Panc1 (cell line): ENCODE measurements at regions not wholly inside any gene's neighbourhood (a gene's known extent, or its start where the extent isn't known, plus 50 kb on each side); places are given as distances from the start of the nearest gene placed in this dataset.

Experiments
- ATAC-seq: fragments of 200-7000 bp; cut with Tn5 transposase; 2 replicates; pipeline ENCODE4 v1.9.1; 2020; ENCODE audit warnings: mild to moderate bottlenecking, moderate library complexity
- BruUV-seq: library from RNA; stranded (reverse); fragments of 400-500 nt; replicated peaks from 2 replicates; lab custom pipeline; 2021; lab: Mats Ljungman, UMichigan
- CTCF ChIA-PET: fragments of 300-600 bp; sonication (Branson Sonifier 250); formaldehyde crosslinking; loops from one replicate; lab custom pipeline; 2022; ENCODE audit warnings: antibody characterized with exemption; lab: Charles Lee
- POLR2A ChIA-PET: fragments of 300-600 bp; sonication (Branson Sonifier 250); formaldehyde crosslinking; loops from one replicate; lab custom pipeline; 2022; ENCODE audit warnings: antibody characterized with exemption; lab: Charles Lee
- DNase-seq: peaks from one replicate; pipeline ENCODE4 v3.0.0-alpha.2; 2010; ENCODE audit warnings: low read depth, low spot score
- H3K27ac ChIP-seq: 2 replicates; pipeline ENCODE4 v1.5.1; 2011; ENCODE audit warnings: mild to moderate bottlenecking, low read length, inconsistent platforms
- H3K27me3 ChIP-seq: fragments of 200-500 bp; sonication (Bioruptor generic); 2 replicates; pipeline ENCODE4 v1.6.0; 2014; ENCODE audit warnings: low read length, inconsistent platforms; ENCODE audit not compliant: control insufficient read depth, insufficient read depth
- H3K36me3 ChIP-seq: fragments of 200-500 bp; sonication (Bioruptor generic); 2 replicates; pipeline ENCODE4 v1.5.1; 2014; ENCODE audit warnings: inconsistent platforms, mild to moderate bottlenecking, low read length, moderate library complexity; ENCODE audit not compliant: control insufficient read depth, insufficient read depth
- H3K4me1 ChIP-seq: 2 replicates; pipeline ENCODE4 v1.5.1; 2011; ENCODE audit warnings: inconsistent platforms, mild to moderate bottlenecking, low read length, moderate library complexity; ENCODE audit not compliant: control insufficient read depth, insufficient read depth
- H3K4me3 ChIP-seq, 2 experiments: 2 replicates each; pipeline ENCODE4 v1.5.1; 2011 to 2012; ENCODE audit warnings: low read depth in 2 of 2, low read length in 2 of 2, mild to moderate bottlenecking in 2 of 2, inconsistent platforms in 1 of 2, moderate library complexity in 1 of 2
- H3K9me3 ChIP-seq: fragments of 200-500 bp; sonication (Bioruptor generic); 2 replicates; pipeline ENCODE4 v1.5.1; 2014; ENCODE audit warnings: low read depth, mild to moderate bottlenecking, inconsistent platforms, low read length, moderate library complexity; ENCODE audit not compliant: control insufficient read depth, insufficient read depth
- POLR2AphosphoS5 ChIP-seq: IDR thresholded peaks from 2 replicates; pipeline ENCODE4 v1.6.1; 2012; ENCODE audit warnings: mild to moderate bottlenecking, low read depth, low read length, moderate library complexity
- SIN3A ChIP-seq: IDR thresholded peaks from 2 replicates; pipeline ENCODE4 v1.6.1; 2012; ENCODE audit warnings: low read depth, mild to moderate bottlenecking, low read length, moderate library complexity, borderline replicate concordance; ENCODE audit not compliant: insufficient read depth
- TCF7L2 ChIP-seq: IDR thresholded peaks from 2 replicates; pipeline ENCODE4 v1.6.1; 2011; ENCODE audit warnings: mild to moderate bottlenecking, low read depth, low read length, inconsistent platforms
- in situ Hi-C: cut with HindIII; loops from 2 replicates; pipeline ENCODE4 v1.10.0; 2016; ENCODE audit warnings: low sequenced_read_pairs, low pct_unique_long_range_greater_than_20kb
- intact Hi-C: fragments of 100-400 bp; cut with micrococcal nuclease; formaldehyde crosslinking; loops from one replicate; pipeline ENCODE4 v1.10.0; 2022; ENCODE audit not compliant: unreplicated experiment
- TF ChIP-seq, protein P1 (sequence below): fragments of 450-650 bp; IDR thresholded peaks from 2 replicates; pipeline ENCODE4 v1.5.1; 2017; ENCODE audit warnings: mild to moderate bottlenecking
- TF ChIP-seq, protein P2 (sequence below), 2 experiments: IDR thresholded peaks; 2 replicates each; pipeline ENCODE4 v1.6.1; 2011 to 2012; ENCODE audit warnings: low read depth in 2 of 2, control low read depth in 1 of 2, low read length in 1 of 2, mild to moderate bottlenecking in 1 of 2, moderate library complexity in 1 of 2; ENCODE audit not compliant: insufficient read depth in 1 of 2

DNA sequence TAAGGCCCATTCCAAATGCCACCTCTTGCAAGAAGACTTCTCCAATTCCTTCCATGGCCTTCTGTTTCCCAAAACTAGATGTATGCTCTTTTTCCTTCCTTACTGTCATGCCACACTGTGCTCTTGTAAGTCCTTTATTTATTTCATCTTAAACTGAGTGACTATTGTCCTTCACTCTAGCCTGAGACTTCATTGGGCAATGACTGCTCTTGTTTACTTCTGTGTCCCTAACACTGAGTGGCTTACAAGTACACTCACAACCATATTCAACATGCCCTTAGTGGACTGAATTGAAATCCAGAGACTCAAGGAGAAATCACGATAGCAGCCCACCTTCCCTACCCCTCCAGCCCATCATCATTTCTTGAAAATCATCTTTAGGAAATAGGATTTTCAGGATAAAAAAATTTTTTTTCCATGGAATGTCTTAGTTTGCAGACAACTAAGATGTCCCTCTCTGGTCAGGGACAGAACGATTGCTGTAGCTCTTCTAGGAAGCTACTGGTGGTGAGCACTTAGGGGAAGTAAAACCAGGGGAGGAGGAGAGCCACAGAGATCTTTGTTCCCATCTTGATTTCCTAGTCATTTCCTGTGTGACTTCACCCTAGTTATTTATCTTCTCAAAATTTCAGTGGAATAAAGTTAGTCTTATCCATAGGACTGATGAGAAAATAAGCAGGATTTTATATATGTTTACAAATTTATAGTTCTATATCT, 80.7 kb downstream of the CYRIA start:
- no peak for ATAC-seq

DNA sequence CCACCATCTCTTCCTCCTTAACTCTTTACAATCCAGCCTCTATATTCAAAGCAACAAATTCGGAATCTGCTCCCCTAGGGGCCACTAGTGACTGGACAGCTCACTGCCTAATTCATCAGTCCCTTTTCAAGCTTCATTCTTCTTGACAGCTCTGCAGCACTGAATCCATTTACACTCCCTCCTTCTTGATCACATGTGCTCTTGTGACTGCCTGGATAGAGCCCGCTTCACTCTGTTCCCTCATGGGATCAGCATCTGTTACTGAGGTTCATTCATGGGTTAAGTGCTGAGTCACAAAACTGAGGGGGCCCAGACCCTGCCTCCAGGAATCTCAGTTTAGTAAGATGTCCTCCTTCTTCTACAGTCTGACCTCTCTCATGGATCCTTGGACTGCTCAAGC, 81.5 kb downstream of the CYRIA start:
- no peaks in the 10 kb centered on the region for H3K36me3 ChIP-seq
- in situ Hi-C loops (no loop called here), intact Hi-C loops (no loop called here)
- CTCF ChIA-PET: no interaction called here
- DNase-seq (no peak), ATAC-seq (no peak)
- TF ChIP-seq POLR2AphosphoS5: no peak
- TF ChIP-seq, protein P1, sequence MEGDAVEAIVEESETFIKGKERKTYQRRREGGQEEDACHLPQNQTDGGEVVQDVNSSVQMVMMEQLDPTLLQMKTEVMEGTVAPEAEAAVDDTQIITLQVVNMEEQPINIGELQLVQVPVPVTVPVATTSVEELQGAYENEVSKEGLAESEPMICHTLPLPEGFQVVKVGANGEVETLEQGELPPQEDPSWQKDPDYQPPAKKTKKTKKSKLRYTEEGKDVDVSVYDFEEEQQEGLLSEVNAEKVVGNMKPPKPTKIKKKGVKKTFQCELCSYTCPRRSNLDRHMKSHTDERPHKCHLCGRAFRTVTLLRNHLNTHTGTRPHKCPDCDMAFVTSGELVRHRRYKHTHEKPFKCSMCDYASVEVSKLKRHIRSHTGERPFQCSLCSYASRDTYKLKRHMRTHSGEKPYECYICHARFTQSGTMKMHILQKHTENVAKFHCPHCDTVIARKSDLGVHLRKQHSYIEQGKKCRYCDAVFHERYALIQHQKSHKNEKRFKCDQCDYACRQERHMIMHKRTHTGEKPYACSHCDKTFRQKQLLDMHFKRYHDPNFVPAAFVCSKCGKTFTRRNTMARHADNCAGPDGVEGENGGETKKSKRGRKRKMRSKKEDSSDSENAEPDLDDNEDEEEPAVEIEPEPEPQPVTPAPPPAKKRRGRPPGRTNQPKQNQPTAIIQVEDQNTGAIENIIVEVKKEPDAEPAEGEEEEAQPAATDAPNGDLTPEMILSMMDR: no peak
- TF ChIP-seq SIN3A: no peak
- no peak for TF ChIP-seq TCF7L2
- TF ChIP-seq, protein P2, sequence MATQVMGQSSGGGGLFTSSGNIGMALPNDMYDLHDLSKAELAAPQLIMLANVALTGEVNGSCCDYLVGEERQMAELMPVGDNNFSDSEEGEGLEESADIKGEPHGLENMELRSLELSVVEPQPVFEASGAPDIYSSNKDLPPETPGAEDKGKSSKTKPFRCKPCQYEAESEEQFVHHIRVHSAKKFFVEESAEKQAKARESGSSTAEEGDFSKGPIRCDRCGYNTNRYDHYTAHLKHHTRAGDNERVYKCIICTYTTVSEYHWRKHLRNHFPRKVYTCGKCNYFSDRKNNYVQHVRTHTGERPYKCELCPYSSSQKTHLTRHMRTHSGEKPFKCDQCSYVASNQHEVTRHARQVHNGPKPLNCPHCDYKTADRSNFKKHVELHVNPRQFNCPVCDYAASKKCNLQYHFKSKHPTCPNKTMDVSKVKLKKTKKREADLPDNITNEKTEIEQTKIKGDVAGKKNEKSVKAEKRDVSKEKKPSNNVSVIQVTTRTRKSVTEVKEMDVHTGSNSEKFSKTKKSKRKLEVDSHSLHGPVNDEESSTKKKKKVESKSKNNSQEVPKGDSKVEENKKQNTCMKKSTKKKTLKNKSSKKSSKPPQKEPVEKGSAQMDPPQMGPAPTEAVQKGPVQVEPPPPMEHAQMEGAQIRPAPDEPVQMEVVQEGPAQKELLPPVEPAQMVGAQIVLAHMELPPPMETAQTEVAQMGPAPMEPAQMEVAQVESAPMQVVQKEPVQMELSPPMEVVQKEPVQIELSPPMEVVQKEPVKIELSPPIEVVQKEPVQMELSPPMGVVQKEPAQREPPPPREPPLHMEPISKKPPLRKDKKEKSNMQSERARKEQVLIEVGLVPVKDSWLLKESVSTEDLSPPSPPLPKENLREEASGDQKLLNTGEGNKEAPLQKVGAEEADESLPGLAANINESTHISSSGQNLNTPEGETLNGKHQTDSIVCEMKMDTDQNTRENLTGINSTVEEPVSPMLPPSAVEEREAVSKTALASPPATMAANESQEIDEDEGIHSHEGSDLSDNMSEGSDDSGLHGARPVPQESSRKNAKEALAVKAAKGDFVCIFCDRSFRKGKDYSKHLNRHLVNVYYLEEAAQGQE (IDR thresholded peaks at IDR 0.05; ENCODE audit: insufficient read depth in 1 of 2, low read depth in 2 of 2, low read length in 1 of 2): no peak
- no peaks in the 10 kb centered on the region for H3K9me3 ChIP-seq
- BruUV-seq: no TSS peak
- no peak overlapping the region for H3K4me3 ChIP-seq
- no peak overlapping the region for H3K27ac ChIP-seq
- no peaks in the 10 kb centered on the region for H3K4me1 ChIP-seq
- no peaks in the 10 kb centered on the region for H3K27me3 ChIP-seq
- POLR2A ChIA-PET: no interaction called here

More for the DNA sequence above, 80.7 kb downstream of the CYRIA start:
- H3K27ac ChIP-seq: no peak overlapping the region
- no peaks in the 10 kb centered on the region for H3K27me3 ChIP-seq
- no peaks in the 10 kb centered on the region for H3K4me1 ChIP-seq
- H3K36me3 ChIP-seq: no peaks in the 10 kb centered on the region
- no peak overlapping the region for H3K4me3 ChIP-seq
- no peaks in the 10 kb centered on the region for H3K9me3 ChIP-seq
- ChIA-PET POLR2A (no interaction called here), CTCF (no interaction called here)
- DNase-seq: no peak
- in situ Hi-C loops: no loop called here
- no TSS peak for BruUV-seq
- intact Hi-C loops: no loop called here
- TF ChIP-seq, protein P2 (IDR thresholded peaks at IDR 0.05; ENCODE audit: insufficient read depth in 1 of 2, low read depth in 2 of 2, low read length in 1 of 2): no peak
- TF ChIP-seq POLR2AphosphoS5 (no peak), SIN3A (no peak), TCF7L2 (no peak)
- TF ChIP-seq, protein P1: no peak
